Lung (tissue), 11 donors: ENCODE measurements at regions not wholly inside any gene's neighbourhood (a gene's known extent, or its start where the extent isn't known, plus 50 kb on each side); places are given as distances from the start of the nearest gene placed in this dataset.
A peak's percentile ranks its signal among the peaks of the same experiment; 100 is the strongest.

Source experiments
- ATAC-seq: fragments of 200-7000 bp; cut with Tn5 transposase; one replicate; pipeline ENCODE4 v1.9.1; 2020; ENCODE audit warnings: moderate number of reproducible peaks; ENCODE audit not compliant: insufficient read depth, low FRiP score
- DNase-seq, 3 donors: peaks; one replicate each; pipeline ENCODE4 v3.0.0-alpha.2; 2013 to 2017
- H3K27ac ChIP-seq, 2 donors: one replicate each; pipeline ENCODE4 v1.5.1; 2013; ENCODE audit warnings: mild to moderate bottlenecking in 2 of 2, moderate library complexity in 2 of 2, control low read depth in 1 of 2, inconsistent platforms in 1 of 2, low read depth in 1 of 2, low read length in 1 of 2
- H3K27me3 ChIP-seq, 3 donors: one replicate each; pipeline ENCODE4 v1.5.1; 2013; ENCODE audit warnings: low read length in 2 of 3; ENCODE audit not compliant: control insufficient read depth in 3 of 3, insufficient read depth in 3 of 3
- H3K36me3 ChIP-seq, 4 donors: one replicate each; pipeline ENCODE4 v1.5.1; 2013; ENCODE audit warnings: low read length in 4 of 4, mild to moderate bottlenecking in 1 of 4, moderate library complexity in 1 of 4; ENCODE audit not compliant: control insufficient read depth in 4 of 4, insufficient read depth in 4 of 4
- H3K4me1 ChIP-seq, 5 donors: one replicate each; pipeline ENCODE4 v1.5.1; 2013; ENCODE audit warnings: low read length in 5 of 5, mild to moderate bottlenecking in 2 of 5, moderate library complexity in 1 of 5; ENCODE audit not compliant: control insufficient read depth in 5 of 5, insufficient read depth in 5 of 5
- H3K4me3 ChIP-seq: one replicate; pipeline ENCODE4 v1.5.1; 2013; ENCODE audit warnings: mild to moderate bottlenecking, control low read depth, moderate library complexity
- H3K9ac ChIP-seq, 2 donors: one replicate each; pipeline ENCODE4 v1.5.1; 2013; ENCODE audit warnings: low read length in 2 of 2, control low read depth in 1 of 2; ENCODE audit not compliant: insufficient read depth in 1 of 2
- H3K9me3 ChIP-seq, 4 donors: one replicate each; pipeline ENCODE4 v1.5.1; 2013; ENCODE audit warnings: low read length in 3 of 4, mild to moderate bottlenecking in 1 of 4, moderate library complexity in 1 of 4; ENCODE audit not compliant: control insufficient read depth in 4 of 4, insufficient read depth in 3 of 4
- WGBS, 2 donors: extraction: QIAGEN DNeasy Blood & Tissue Kit; methylation state at CpG; one replicate each; pipeline ENCODE4 v1.1.7; 2013; 5-methylcytosine and 5-hydroxymethylcytosine counted together
- TF ChIP-seq, protein P1 (sequence below): IDR thresholded peaks from 2 replicates; pipeline ENCODE4 v1.5.1; 2012; ENCODE audit warnings: mild to moderate bottlenecking; ENCODE audit errors: control extremely low read depth, extremely low read depth
- donor health status: control.
- donor health status: control.
- donor health status: Bipolar disorder and iron deficiency.
- donor health status: healthy.
- donor health status: DM: yes; HTN: yes; CAD: no.

GRCh38 chr18:37764541-37765288 is 199.1 kb upstream of the CELF4 start:
- Histone ChIP-seq H3K4me3 (no peak overlapping the region), H3K4me1 (no peaks in the 10 kb centered on the region), H3K9ac (no peak overlapping the region), H3K27me3 (no peaks in the 10 kb centered on the region), H3K9me3 (peaks cover 0 to 3% (median 0%) of the 10 kb centered on the region in 4 donors), H3K27ac (no peak overlapping the region), H3K36me3 (no peaks in the 10 kb centered on the region)
- no peak for DNase-seq
- 91% methylated on average over 8 of the region's 8 CpGs for WGBS, 2 donors
- ATAC-seq, result no peak
- TF ChIP-seq, protein P1, sequence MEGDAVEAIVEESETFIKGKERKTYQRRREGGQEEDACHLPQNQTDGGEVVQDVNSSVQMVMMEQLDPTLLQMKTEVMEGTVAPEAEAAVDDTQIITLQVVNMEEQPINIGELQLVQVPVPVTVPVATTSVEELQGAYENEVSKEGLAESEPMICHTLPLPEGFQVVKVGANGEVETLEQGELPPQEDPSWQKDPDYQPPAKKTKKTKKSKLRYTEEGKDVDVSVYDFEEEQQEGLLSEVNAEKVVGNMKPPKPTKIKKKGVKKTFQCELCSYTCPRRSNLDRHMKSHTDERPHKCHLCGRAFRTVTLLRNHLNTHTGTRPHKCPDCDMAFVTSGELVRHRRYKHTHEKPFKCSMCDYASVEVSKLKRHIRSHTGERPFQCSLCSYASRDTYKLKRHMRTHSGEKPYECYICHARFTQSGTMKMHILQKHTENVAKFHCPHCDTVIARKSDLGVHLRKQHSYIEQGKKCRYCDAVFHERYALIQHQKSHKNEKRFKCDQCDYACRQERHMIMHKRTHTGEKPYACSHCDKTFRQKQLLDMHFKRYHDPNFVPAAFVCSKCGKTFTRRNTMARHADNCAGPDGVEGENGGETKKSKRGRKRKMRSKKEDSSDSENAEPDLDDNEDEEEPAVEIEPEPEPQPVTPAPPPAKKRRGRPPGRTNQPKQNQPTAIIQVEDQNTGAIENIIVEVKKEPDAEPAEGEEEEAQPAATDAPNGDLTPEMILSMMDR, result no peak

DNA sequence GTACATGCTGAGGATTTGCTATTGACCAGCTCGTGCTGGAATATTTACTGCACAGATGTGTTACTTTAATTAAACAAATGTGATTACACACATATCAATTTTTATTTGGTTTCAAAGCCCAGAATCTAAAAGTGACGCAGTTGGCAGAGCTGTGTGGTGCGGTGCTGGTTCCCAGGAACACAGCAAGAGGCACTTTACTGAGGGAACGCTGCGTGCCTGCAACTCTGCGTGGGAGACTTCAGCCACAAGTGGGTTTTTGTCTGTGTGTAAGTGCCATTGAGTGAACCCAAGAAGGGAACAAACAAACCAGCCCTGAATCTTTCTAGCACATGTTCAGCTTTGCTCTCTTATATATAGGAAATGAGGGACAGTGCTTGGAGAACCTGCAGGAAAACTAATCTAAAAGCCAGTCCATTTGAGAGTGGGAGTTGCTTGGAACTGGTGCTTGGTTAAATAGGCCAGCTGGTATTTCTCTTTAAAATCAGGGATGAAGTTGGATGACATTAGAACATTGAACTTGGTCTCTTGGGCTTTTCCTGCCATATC is 196.6 kb upstream of the CELF4 start:
- Histone ChIP-seq H3K9ac (no peak overlapping the region), H3K4me3 (no peak overlapping the region), H3K4me1 (no peaks in the 10 kb centered on the region), H3K27me3 (no peaks in the 10 kb centered on the region), H3K27ac (no peak overlapping the region), H3K9me3 (peaks cover 0 to 5% (median 0%) of the 10 kb centered on the region in 4 donors), H3K36me3 (no peaks in the 10 kb centered on the region)
- TF ChIP-seq, protein P1, result no peak
- peak; percentile 72 for ATAC-seq
- WGBS, 2 donors, result 67 to 82% methylated on average over 6 of the region's 6 CpGs
- no peak for DNase-seq

GRCh38 chr18:37754141-37754540 is 188.5 kb upstream of the CELF4 start:
- DNase-seq (no peak), ATAC-seq (no peak)
- H3K36me3 ChIP-seq, result no peaks in the 10 kb centered on the region
- TF ChIP-seq, protein P1, result no peak
- peaks cover 0 to 2% (median 0%) of the 10 kb centered on the region in 4 donors for H3K9me3 ChIP-seq
- H3K4me1 ChIP-seq, result no peaks in the 10 kb centered on the region
- no peak overlapping the region for H3K9ac ChIP-seq
- H3K4me3 ChIP-seq, result no peak overlapping the region
- no peaks in the 10 kb centered on the region for H3K27me3 ChIP-seq
- H3K27ac ChIP-seq, result no peak overlapping the region

DNA sequence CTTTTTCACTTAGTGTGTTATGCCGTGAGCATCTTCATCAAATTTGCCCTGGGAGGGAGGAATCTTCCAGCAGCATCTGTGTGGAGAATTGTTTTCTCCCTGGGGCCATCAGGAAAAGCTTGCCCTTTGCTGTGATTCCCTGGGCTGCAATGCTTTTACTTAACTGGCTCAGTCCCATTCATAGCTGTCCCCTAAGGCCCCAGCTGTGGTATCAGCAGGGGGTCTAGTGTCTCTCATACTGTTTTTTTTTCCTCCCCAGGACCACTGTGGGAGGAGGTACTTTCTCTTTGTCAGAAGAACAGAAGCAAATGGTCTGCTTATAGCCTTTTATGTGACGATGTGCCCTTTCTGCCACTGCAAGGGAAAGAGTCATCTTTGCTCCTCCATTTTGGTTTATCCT is 176.8 kb upstream of the CELF4 start:
- TF ChIP-seq, protein P1, result no peak
- no peak overlapping the region for H3K9ac ChIP-seq
- no peaks in the 10 kb centered on the region for H3K9me3 ChIP-seq
- no peak for DNase-seq
- no peak overlapping the region for H3K4me3 ChIP-seq
- H3K36me3 ChIP-seq, result no peaks in the 10 kb centered on the region
- H3K27me3 ChIP-seq, result no peaks in the 10 kb centered on the region
- H3K4me1 ChIP-seq, result peaks cover 0 to 6% (median 0%) of the 10 kb centered on the region in 5 donors
- ATAC-seq, result no peak
- no peak overlapping the region for H3K27ac ChIP-seq
- WGBS, 2 donors, result 83 to 88% methylated on average over 2 of the region's 2 CpGs
